Ovary (tissue), 3 donors: ENCODE measurements at regions not wholly inside any gene's neighbourhood (a gene's known extent, or its start where the extent isn't known, plus 50 kb on each side); places are given as distances from the start of the nearest gene placed in this dataset.

Source experiments
- CTCF ChIP-seq, 3 donors: fragments of 450-650 bp in 2 of 3; fragments of 200-600 bp in 1 of 3; IDR thresholded peaks; one replicate each; pipeline versions ENCODE4 v1.5.1 to v1.8.0; 2016 to 2022; ENCODE audit warnings: antibody characterized with exemption in 3 of 3, mild to moderate bottlenecking in 1 of 3
- EP300 ChIP-seq: sonication (generic); formaldehyde crosslinking; IDR thresholded peaks from one replicate; pipeline ENCODE4 v1.6.1; 2017; ENCODE audit warnings: antibody characterized with exemption
- POLR2A ChIP-seq: fragments of 450-650 bp; IDR thresholded peaks from one replicate; pipeline ENCODE4 v1.6.1; 2017; ENCODE audit warnings: antibody characterized with exemption, mild to moderate bottlenecking, moderate library complexity
- donor health status: DM: no; HTN: no; CAD: no.

GRCh38 chr6:86407128-86407527 lies 530.2 kb upstream of the HTR1E start:
- TF ChIP-seq POLR2A (no peak), CTCF (IDR thresholded peaks at IDR 0.05) (no peak), EP300 (no peak)
